Mesothelial cell of epicardium (in vitro differentiated cells): ENCODE measurements at regions not wholly inside any gene's neighbourhood (a gene's known extent, or its start where the extent isn't known, plus 50 kb on each side); places are given as distances from the start of the nearest gene placed in this dataset.

Source experiments
- DNase-seq, 2 experiments: peaks; one replicate each; pipeline ENCODE4 v3.0.0; 2021; ENCODE audit warnings: low spot score in 2 of 2; ENCODE audit not compliant: unreplicated experiment in 2 of 2
- H3K27ac Mint-ChIP-seq: 2 replicates; pipeline ENCODE4 v1.8.0; 2021; ENCODE audit warnings: mixed read lengths
- H3K27me3 Mint-ChIP-seq: 2 replicates; pipeline ENCODE4 v1.8.0; 2021; ENCODE audit warnings: low read depth, mixed read lengths
- H3K36me3 Mint-ChIP-seq: 2 replicates; pipeline ENCODE4 v1.8.0; 2021; ENCODE audit warnings: mixed read lengths
- H3K4me1 Mint-ChIP-seq: 2 replicates; pipeline ENCODE4 v1.8.0; 2021; ENCODE audit warnings: mixed read lengths
- H3K4me3 Mint-ChIP-seq: 2 replicates; pipeline ENCODE4 v1.8.0; 2021; ENCODE audit warnings: mild to moderate bottlenecking, moderate library complexity, mixed read lengths
- H3K9me3 Mint-ChIP-seq: 2 replicates; pipeline ENCODE4 v1.8.0; 2021; ENCODE audit warnings: mixed read lengths
- CTCF ChIP-seq: fragments of 200-600 bp; sonication (generic); IDR thresholded peaks from one replicate; pipeline ENCODE4 v1.5.0; 2021; ENCODE audit warnings: antibody characterized with exemption; ENCODE audit not compliant: unreplicated experiment

DNA sequence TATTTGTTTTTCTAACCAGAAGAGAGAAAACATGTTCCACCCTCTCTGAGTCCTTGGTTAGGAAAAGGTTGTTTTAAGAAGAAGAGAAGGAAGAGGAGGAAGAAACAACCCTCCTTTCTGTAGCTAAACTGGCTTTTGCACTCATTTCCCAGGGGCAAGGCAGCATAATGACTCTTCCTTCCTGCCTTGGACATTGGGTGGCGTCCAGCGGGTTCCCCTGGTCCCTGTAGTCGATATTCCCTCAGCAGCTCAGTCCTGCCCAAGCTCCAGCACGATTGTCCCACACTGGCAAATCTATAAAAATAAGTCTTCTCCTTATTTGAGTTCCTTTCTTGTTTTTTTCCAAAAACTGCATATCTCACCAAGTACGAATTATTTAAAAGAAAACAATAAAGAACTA is 81.2 kb downstream of the TEX35 start:
- Mint-ChIP-seq H3K4me1 (peaks cover under 1% of the 10 kb centered on the region), H3K9me3 (peaks cover 29% of the 10 kb centered on the region), H3K4me3 (no peak overlapping the region), H3K36me3 (no peaks in the 10 kb centered on the region), H3K27ac (no peak overlapping the region), H3K27me3 (peaks cover 3% of the 10 kb centered on the region)
- no peak for DNase-seq
- no peak for TF ChIP-seq CTCF

DNA sequence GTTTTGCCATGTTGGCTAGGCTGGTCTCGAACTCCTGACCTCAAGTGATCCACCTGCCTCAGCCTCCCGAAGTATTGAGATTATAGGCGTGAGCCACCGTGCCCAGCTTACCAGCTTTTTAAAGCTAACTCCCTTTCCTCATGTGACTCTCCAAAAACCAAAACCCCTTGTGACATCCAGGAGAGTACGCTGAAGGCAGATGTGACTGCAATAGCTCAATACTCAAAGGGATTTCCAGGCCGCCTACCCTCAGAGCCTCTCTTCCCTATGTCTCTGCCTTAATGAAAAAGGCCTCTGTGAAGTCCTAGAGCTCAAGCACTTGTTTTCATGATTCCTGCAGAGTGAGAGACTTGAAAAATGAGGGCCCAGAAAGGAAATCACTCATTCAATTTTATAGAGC is 82.6 kb downstream of the TEX35 start:
- no peak for DNase-seq
- no peak overlapping the region for H3K27ac Mint-ChIP-seq
- no peak for TF ChIP-seq CTCF
- no peaks in the 10 kb centered on the region for H3K27me3 Mint-ChIP-seq
- H3K4me1 Mint-ChIP-seq, result peaks cover 1% of the 10 kb centered on the region
- peaks cover 25% of the 10 kb centered on the region for H3K9me3 Mint-ChIP-seq
- H3K36me3 Mint-ChIP-seq, result no peaks in the 10 kb centered on the region
- no peak overlapping the region for H3K4me3 Mint-ChIP-seq

- H3K27ac Mint-ChIP-seq, result no peak overlapping the region
- no peaks in the 10 kb centered on the region for H3K27me3 Mint-ChIP-seq
These were observed 86.2 kb downstream of the TEX35 start for GRCh38 chr1:178599087-178599486.

GRCh38 chr1:178599745-178600144 is 86.8 kb downstream of the TEX35 start:
- TF ChIP-seq CTCF, result no peak
- Mint-ChIP-seq H3K9me3 (peaks cover 7% of the 10 kb centered on the region), H3K27ac (no peak overlapping the region), H3K27me3 (no peaks in the 10 kb centered on the region), H3K4me1 (peaks cover 1% of the 10 kb centered on the region), H3K36me3 (no peaks in the 10 kb centered on the region), H3K4me3 (no peak overlapping the region)
- no peak for DNase-seq

More at GRCh38 chr1:178599087-178599486, 86.2 kb downstream of the TEX35 start:
- no peak for TF ChIP-seq CTCF
- Mint-ChIP-seq H3K4me3 (no peak overlapping the region), H3K4me1 (peaks cover 1% of the 10 kb centered on the region), H3K9me3 (peaks cover 7% of the 10 kb centered on the region), H3K36me3 (no peaks in the 10 kb centered on the region)
- no peak for DNase-seq

DNA sequence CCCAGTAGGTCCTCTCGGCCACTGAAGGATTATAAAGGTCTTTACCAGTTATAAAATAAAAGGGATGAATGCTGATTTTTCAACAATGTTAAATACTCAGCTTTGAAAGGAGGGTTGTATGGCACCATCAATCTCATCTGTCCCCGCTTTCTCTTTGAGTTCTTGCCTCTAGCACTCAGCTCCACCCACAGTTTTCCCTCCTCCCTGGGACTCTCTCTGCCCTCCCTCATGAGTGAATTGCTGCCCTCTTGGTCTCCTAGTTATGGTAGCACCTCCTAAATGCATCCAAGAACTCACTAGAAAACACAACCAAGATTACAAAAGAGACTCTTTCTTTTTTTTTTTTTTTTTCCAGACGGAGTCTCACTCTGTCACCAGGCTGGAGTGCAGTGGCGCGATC is 91.0 kb downstream of the TEX35 start:
- Mint-ChIP-seq H3K27ac (no peak overlapping the region), H3K36me3 (no peaks in the 10 kb centered on the region), H3K27me3 (no peaks in the 10 kb centered on the region)

More for the DNA sequence above, 91.0 kb downstream of the TEX35 start:
- Mint-ChIP-seq H3K4me3 (no peak overlapping the region), H3K4me1 (peaks cover 14% of the 10 kb centered on the region), H3K9me3 (peaks cover 7% of the 10 kb centered on the region)
- no peak for TF ChIP-seq CTCF
- no peak for DNase-seq
